GM12878 (cell line): ENCODE measurements at regions not wholly inside any gene's neighbourhood (a gene's known extent, or its start where the extent isn't known, plus 50 kb on each side); places are given as distances from the start of the nearest gene placed in this dataset.

Experiments
- ATAC-seq: fragments of 200-7000 bp; cut with Tn5 transposase; 3 replicates; pipeline ENCODE4 v1.9.1; 2020; ENCODE audit warnings: mild to moderate bottlenecking, moderate library complexity
- BruUV-seq: library from RNA; stranded (reverse); fragments of 400-500 nt; replicated peaks from 2 replicates; lab custom pipeline; 2021; lab: Mats Ljungman, UMichigan
- CTCF ChIA-PET: fragments of 300-600 bp; sonication (Branson Sonifier 250); formaldehyde crosslinking; extraction: SDS; loops from one replicate; lab custom pipeline; 2021; ENCODE audit warnings: inconsistent platforms; lab: Yijun Ruan, JAX
- POLR2A ChIA-PET: fragments of 350-600 bp; formaldehyde crosslinking; extraction: SDS; loops from one replicate; lab custom pipeline; 2021; ENCODE audit warnings: inconsistent platforms; lab: Charles Lee
- RAD21 ChIA-PET: fragments of 300-600 bp; sonication (Branson Sonifier 250); formaldehyde crosslinking; loops from one replicate; lab custom pipeline; 2023; ENCODE audit warnings: antibody characterized with exemption; ENCODE audit not compliant: unreplicated experiment; lab: Charles Lee
- SMC1A ChIA-PET: fragments of 300-600 bp; sonication (Branson Sonifier 250); formaldehyde crosslinking; loops from one replicate; lab custom pipeline; 2023; ENCODE audit not compliant: unreplicated experiment, uncharacterized antibody; lab: Charles Lee
- DNase-seq: peaks from one replicate; pipeline ENCODE4 v3.0.0-alpha.2; 2011; ENCODE audit warnings: low read depth, low spot score
- FAIRE-seq: peaks from 3 replicates; lab custom pipeline; 2011; peaks lifted over from hg19 to GRCh38; lab: Jason Lieb, UNC
- H2AFZ ChIP-seq: 2 replicates; pipeline ENCODE4 v1.6.0; 2011; ENCODE audit warnings: low read depth, low read length, control low read depth; ENCODE audit not compliant: control insufficient read depth
- H3K27ac ChIP-seq: 2 replicates; pipeline ENCODE4 v1.5.1; 2011; ENCODE audit warnings: control low read depth; ENCODE audit not compliant: control insufficient read depth, insufficient read depth
- H3K27me3 ChIP-seq, 2 experiments: replicated peaks in 1 of 2; 2 replicates each; pipeline versions ENCODE4 v1.6.0 to v1.6.1; 2011; ENCODE audit warnings: low read length in 1 of 2; ENCODE audit not compliant: control insufficient read depth in 2 of 2, insufficient read depth in 2 of 2
- H3K36me3 ChIP-seq, 2 experiments: 2 replicates each; pipeline ENCODE4 v1.5.1; 2011; ENCODE audit warnings: low read length in 1 of 2; ENCODE audit not compliant: control insufficient read depth in 2 of 2, insufficient read depth in 2 of 2
- H3K4me1 ChIP-seq: 2 replicates; pipeline ENCODE4 v1.6.1; 2011; ENCODE audit warnings: mild to moderate bottlenecking, low read length, moderate library complexity, mixed read lengths; ENCODE audit not compliant: control insufficient read depth, insufficient read depth
- H3K4me2 ChIP-seq: 2 replicates; pipeline ENCODE4 v1.6.0; 2011; ENCODE audit warnings: control low read depth; ENCODE audit not compliant: control insufficient read depth, insufficient read depth
- H3K4me3 ChIP-seq: fragments of 200-600 bp; sonication (generic); 2 replicates; pipeline ENCODE4 v1.5.1; 2016
- H3K79me2 ChIP-seq: 2 replicates; pipeline ENCODE4 v1.6.0; 2011; ENCODE audit warnings: low read length; ENCODE audit not compliant: control insufficient read depth, insufficient read depth
- H3K9ac ChIP-seq: 2 replicates; pipeline ENCODE4 v1.8.0; 2011; ENCODE audit warnings: low read length, control low read depth, mixed read lengths; ENCODE audit not compliant: control insufficient read depth, insufficient read depth
- H3K9me3 ChIP-seq: replicated peaks from 3 replicates; pipeline ENCODE4 v1.5.1; 2011; ENCODE audit warnings: mild to moderate bottlenecking, low read length; ENCODE audit not compliant: control insufficient read depth, insufficient read depth
- H4K20me1 ChIP-seq: 2 replicates; pipeline ENCODE4 v1.6.0; 2011; ENCODE audit not compliant: control insufficient read depth, insufficient read depth
- E4F1 ChIP-seq: fragments of 450-650 bp; IDR thresholded peaks from 2 replicates; pipeline ENCODE4 v1.6.1; 2018; ENCODE audit warnings: borderline replicate concordance, mild to moderate bottlenecking; ENCODE audit not compliant: partially characterized antibody
- GABPA ChIP-seq: IDR thresholded peaks from 2 replicates; pipeline ENCODE4 v1.6.1; 2014; ENCODE audit warnings: antibody characterized with exemption, low read depth, mild to moderate bottlenecking, inconsistent platforms
- MLLT1 ChIP-seq: fragments of 450-650 bp; IDR thresholded peaks from 2 replicates; pipeline ENCODE4 v1.6.1; 2016; ENCODE audit warnings: mild to moderate bottlenecking
- MYB ChIP-seq: fragments of 150-350 bp; IDR thresholded peaks from 2 replicates; pipeline ENCODE4 v1.6.1; 2014; ENCODE audit warnings: mild to moderate bottlenecking, low read depth, low read length, borderline replicate concordance
- NFXL1 ChIP-seq: fragments of 450-650 bp; IDR thresholded peaks from 2 replicates; pipeline ENCODE4 v1.6.1; 2017; ENCODE audit warnings: antibody characterized with exemption, mild to moderate bottlenecking, borderline replicate concordance
- PML ChIP-seq: IDR thresholded peaks from 2 replicates; pipeline ENCODE4 v1.6.1; 2012; ENCODE audit warnings: low read length, inconsistent platforms
- SMC3 ChIP-seq: IDR thresholded peaks from 2 replicates; pipeline ENCODE4 v1.6.1; 2011; ENCODE audit warnings: low read length, improper control_type of control experiment, borderline replicate concordance
- TCF7 ChIP-seq: IDR thresholded peaks from 2 replicates; pipeline ENCODE4 v1.6.1; 2014; ENCODE audit warnings: antibody characterized with exemption, borderline replicate concordance
- WGBS: methylation state at CpG from one replicate; pipeline ENCODE4 v1.1.6; 2016; ENCODE audit warnings: low lambda C conversion rate; ENCODE audit not compliant: insufficient replicate concordance, insufficient coverage; ENCODE audit errors: missing lambda C conversion rate; 5-methylcytosine and 5-hydroxymethylcytosine counted together
- in situ Hi-C: fragments of 300-500 bp; cut with MboI; formaldehyde crosslinking; loops from 9 replicates; pipeline ENCODE4 v1.14.3; 2018; ENCODE audit warnings: mixed read lengths
- intact Hi-C: fragments of 100-400 bp; cut with micrococcal nuclease; formaldehyde crosslinking; loops from one replicate; pipeline ENCODE4 v1.14.2; 2022; ENCODE audit not compliant: unreplicated experiment
- TF ChIP-seq, protein P1 (sequence below): fragments of 450-650 bp; IDR thresholded peaks from 2 replicates; pipeline ENCODE4 v1.6.1; 2017; ENCODE audit warnings: mild to moderate bottlenecking, moderate library complexity

GRCh38 chr1:213444224-213444623 lies 393.2 kb downstream of the RPS6KC1 start:
- intact Hi-C loops = no loop called here
- CTCF ChIA-PET = no interaction called here
- H3K4me2 ChIP-seq = no peak overlapping the region
- no peaks in the 10 kb centered on the region for H4K20me1 ChIP-seq
- BruUV-seq = no TSS peak
- WGBS = 8% methylated on average over 6 of the region's 6 CpGs
- ATAC-seq = peak; percentile 65; the same call in 2 of the 3 replicates
- FAIRE-seq = no peak
- RAD21 ChIA-PET = no interaction called here
- SMC1A ChIA-PET = interaction anchor here (0.6 kb wide), 1 partner anchor 338 kb away, joined by 3 read pairs; no protein-coding TSS in a partner anchor
- no peaks in the 10 kb centered on the region for H3K9me3 ChIP-seq
- POLR2A ChIA-PET = no interaction called here
- no peak overlapping the region for H3K4me3 ChIP-seq
- H3K4me1 ChIP-seq = no peaks in the 10 kb centered on the region
- DNase-seq = no peak
- no peak overlapping the region for H3K27ac ChIP-seq
- in situ Hi-C loops = no loop called here
- no peak overlapping the region for H2AFZ ChIP-seq
- no peaks in the 10 kb centered on the region for H3K79me2 ChIP-seq
- TF ChIP-seq E4F1 = no peak
- no peak overlapping the region for H3K9ac ChIP-seq
- H3K36me3 ChIP-seq = no peaks in the 10 kb centered on the region
- peaks cover 0 to 4% of the 10 kb centered on the region in 2 experiments; a peak in 1 of 4 replicates for H3K27me3 ChIP-seq

- Histone ChIP-seq H2AFZ (no peak overlapping the region), H3K9ac (no peak overlapping the region), H3K9me3 (no peaks in the 10 kb centered on the region), H3K4me2 (no peak overlapping the region), H3K27me3 (0 out of 4 replicates have a peak, but pooled peaks cover 0 to 5% of the 10 kb centered on the region in 2 experiments), H4K20me1 (no peaks in the 10 kb centered on the region)
- POLR2A ChIA-PET = no interaction called here
- no peak for DNase-seq
- SMC1A ChIA-PET = no interaction called here
- intact Hi-C loops = no loop called here
- RAD21 ChIA-PET = no interaction called here
- WGBS = 12% methylated on average over 5 of the region's 5 CpGs
- no TSS peak for BruUV-seq
- TF ChIP-seq NFXL1 = no peak
- no peak for TF ChIP-seq MYB
- TF ChIP-seq GABPA = no peak
- TF ChIP-seq TCF7 = no peak
- TF ChIP-seq SMC3 = no peak
- no peak for TF ChIP-seq PML
- no peak for TF ChIP-seq MLLT1
- TF ChIP-seq, protein P1, sequence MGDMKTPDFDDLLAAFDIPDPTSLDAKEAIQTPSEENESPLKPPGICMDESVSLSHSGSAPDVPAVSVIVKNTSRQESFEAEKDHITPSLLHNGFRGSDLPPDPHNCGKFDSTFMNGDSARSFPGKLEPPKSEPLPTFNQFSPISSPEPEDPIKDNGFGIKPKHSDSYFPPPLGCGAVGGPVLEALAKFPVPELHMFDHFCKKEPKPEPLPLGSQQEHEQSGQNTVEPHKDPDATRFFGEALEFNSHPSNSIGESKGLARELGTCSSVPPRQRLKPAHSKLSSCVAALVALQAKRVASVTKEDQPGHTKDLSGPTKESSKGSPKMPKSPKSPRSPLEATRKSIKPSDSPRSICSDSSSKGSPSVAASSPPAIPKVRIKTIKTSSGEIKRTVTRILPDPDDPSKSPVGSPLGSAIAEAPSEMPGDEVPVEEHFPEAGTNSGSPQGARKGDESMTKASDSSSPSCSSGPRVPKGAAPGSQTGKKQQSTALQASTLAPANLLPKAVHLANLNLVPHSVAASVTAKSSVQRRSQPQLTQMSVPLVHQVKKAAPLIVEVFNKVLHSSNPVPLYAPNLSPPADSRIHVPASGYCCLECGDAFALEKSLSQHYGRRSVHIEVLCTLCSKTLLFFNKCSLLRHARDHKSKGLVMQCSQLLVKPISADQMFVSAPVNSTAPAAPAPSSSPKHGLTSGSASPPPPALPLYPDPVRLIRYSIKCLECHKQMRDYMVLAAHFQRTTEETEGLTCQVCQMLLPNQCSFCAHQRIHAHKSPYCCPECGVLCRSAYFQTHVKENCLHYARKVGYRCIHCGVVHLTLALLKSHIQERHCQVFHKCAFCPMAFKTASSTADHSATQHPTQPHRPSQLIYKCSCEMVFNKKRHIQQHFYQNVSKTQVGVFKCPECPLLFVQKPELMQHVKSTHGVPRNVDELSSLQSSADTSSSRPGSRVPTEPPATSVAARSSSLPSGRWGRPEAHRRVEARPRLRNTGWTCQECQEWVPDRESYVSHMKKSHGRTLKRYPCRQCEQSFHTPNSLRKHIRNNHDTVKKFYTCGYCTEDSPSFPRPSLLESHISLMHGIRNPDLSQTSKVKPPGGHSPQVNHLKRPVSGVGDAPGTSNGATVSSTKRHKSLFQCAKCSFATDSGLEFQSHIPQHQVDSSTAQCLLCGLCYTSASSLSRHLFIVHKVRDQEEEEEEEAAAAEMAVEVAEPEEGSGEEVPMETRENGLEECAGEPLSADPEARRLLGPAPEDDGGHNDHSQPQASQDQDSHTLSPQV = no peak
- TF ChIP-seq, all 136 proteins: peak for 0
- Histone ChIP-seq H3K36me3 (no peaks in the 10 kb centered on the region), H3K4me3 (no peak overlapping the region), H3K79me2 (no peaks in the 10 kb centered on the region), H3K4me1 (no peaks in the 10 kb centered on the region), H3K27ac (no peak overlapping the region)
- ATAC-seq = no peak
- no peak for FAIRE-seq
- in situ Hi-C loops = no loop called here
- CTCF ChIA-PET = no interaction called here
These were observed 395.5 kb downstream of the RPS6KC1 start for GRCh38 chr1:213446496-213446895.
